ENCODE measurements at regions not wholly inside any gene's neighbourhood (a gene's known extent, or its start where the extent isn't known, plus 50 kb on each side); places are given as distances from the start of the nearest gene placed in this dataset.

DNA sequence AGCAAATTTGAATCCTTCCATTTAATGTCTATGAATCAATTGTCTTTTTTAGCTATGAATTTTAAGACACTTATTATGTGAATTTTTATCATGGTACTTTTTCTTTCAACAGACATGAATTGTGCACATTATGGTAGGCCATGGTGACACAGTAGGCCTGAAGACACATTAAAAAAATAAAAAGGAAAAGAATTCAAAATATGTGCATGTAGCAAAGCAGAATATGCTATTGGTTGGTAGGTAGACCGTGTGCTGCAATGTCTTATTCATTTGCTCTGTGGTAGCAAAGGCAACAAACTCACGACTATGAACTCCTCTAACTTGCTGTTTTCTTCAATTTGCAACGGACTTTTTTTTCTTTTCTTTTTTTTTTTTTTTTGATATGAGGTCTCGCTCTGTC, 50.0 kb upstream of the EPHA3 start:
- H3K9me3 ChIP-seq (ENCODE audit: low read length): no peaks in the 10 kb centered on the region
- no peak overlapping the region for H3K27ac ChIP-seq (ENCODE audit: low read length)
- H3K9ac ChIP-seq (ENCODE audit: low read length): no peak overlapping the region
- no peaks in the 10 kb centered on the region for H3K36me3 ChIP-seq (ENCODE audit: low read depth, low read length)
- CTCF ChIA-PET: no interaction called here
- H3F3A ChIP-seq (ENCODE audit: low read length, unreplicated experiment): no peaks in the 10 kb centered on the region
- POLR2A ChIA-PET (ENCODE audit: unreplicated experiment): no interaction called here
- intact Hi-C loops (cut with micrococcal nuclease): no loop called here
- DNase-seq: no peak
- no peak overlapping the region for H3K4me3 ChIP-seq (ENCODE audit: low read length)
- no peaks in the 10 kb centered on the region for H3K9me2 ChIP-seq (replicated peaks; ENCODE audit: low read length)
- no peak overlapping the region for H2AFZ ChIP-seq (ENCODE audit: low read length)
- ATAC-seq: no peak
- no peaks in the 10 kb centered on the region for H4K20me1 ChIP-seq (ENCODE audit: low read length)
- TF ChIP-seq EZH2phosphoT487 (IDR thresholded peaks at IDR 0.05; ENCODE audit: borderline replicate concordance, low read length): no peak
- TF ChIP-seq EZH2 (IDR thresholded peaks at IDR 0.05; ENCODE audit: low read length, unreplicated experiment): no peak
- TF ChIP-seq, protein P1, sequence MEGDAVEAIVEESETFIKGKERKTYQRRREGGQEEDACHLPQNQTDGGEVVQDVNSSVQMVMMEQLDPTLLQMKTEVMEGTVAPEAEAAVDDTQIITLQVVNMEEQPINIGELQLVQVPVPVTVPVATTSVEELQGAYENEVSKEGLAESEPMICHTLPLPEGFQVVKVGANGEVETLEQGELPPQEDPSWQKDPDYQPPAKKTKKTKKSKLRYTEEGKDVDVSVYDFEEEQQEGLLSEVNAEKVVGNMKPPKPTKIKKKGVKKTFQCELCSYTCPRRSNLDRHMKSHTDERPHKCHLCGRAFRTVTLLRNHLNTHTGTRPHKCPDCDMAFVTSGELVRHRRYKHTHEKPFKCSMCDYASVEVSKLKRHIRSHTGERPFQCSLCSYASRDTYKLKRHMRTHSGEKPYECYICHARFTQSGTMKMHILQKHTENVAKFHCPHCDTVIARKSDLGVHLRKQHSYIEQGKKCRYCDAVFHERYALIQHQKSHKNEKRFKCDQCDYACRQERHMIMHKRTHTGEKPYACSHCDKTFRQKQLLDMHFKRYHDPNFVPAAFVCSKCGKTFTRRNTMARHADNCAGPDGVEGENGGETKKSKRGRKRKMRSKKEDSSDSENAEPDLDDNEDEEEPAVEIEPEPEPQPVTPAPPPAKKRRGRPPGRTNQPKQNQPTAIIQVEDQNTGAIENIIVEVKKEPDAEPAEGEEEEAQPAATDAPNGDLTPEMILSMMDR (conservative IDR thresholded peaks at IDR 0.05; ENCODE audit: low read depth, low read length): no peak
- 0 out of 2 replicates have a peak, but pooled peaks cover under 1% of the 10 kb centered on the region for H3K27me3 ChIP-seq (ENCODE audit: low read length)
- H3K4me1 ChIP-seq (ENCODE audit: insufficient read depth, low read length): no peaks in the 10 kb centered on the region
- no TSS peak for BruUV-seq (replicated peaks)
- no peak overlapping the region for H3K4me2 ChIP-seq (ENCODE audit: low read length)
- H3K79me2 ChIP-seq (ENCODE audit: low read length): no peaks in the 10 kb centered on the region

Measured in PC-3 (cell line).